B cell (primary cell): ENCODE measurements at regions not wholly inside any gene's neighbourhood (a gene's known extent, or its start where the extent isn't known, plus 50 kb on each side); places are given as distances from the start of the nearest gene placed in this dataset.

Source experiments
- ATAC-seq: fragments of 200-7000 bp; cut with Tn5 transposase; one replicate; pipeline ENCODE4 v1.10.0; 2021; ENCODE audit warnings: low read depth, mild to moderate bottlenecking, moderate number of reproducible peaks, moderate library complexity
- CTCF ChIA-PET: fragments of 350-600 bp; sonication (Branson Sonifier 250); formaldehyde crosslinking; loops from one replicate; lab custom pipeline; 2021; ENCODE audit warnings: antibody characterized with exemption, inconsistent platforms; lab: Charles Lee
- POLR2A ChIA-PET: fragments of 350-600 bp; sonication (Branson Sonifier 250); formaldehyde crosslinking; loops from one replicate; lab custom pipeline; 2021; ENCODE audit warnings: antibody characterized with exemption; lab: Charles Lee
- DNase-seq: peaks from one replicate; pipeline ENCODE4 v3.0.0; 2013
- H2AFZ ChIP-seq: 2 replicates; pipeline ENCODE4 v1.6.1; 2012; ENCODE audit warnings: mild to moderate bottlenecking, low read depth, low read length; ENCODE audit not compliant: insufficient read depth, poor library complexity, severe bottlenecking
- H3K27ac ChIP-seq, 2 donors: 1 replicate in 1 of 2; 2 replicates in 1 of 2; pipeline ENCODE4 v1.5.1; 2012 to 2013; ENCODE audit warnings: low read length in 2 of 2, mild to moderate bottlenecking in 2 of 2, moderate library complexity in 1 of 2
- H3K27me3 ChIP-seq, 4 experiments: fragments of 200-600 bp in 1 of 4; sonication (generic) in 1 of 4; replicated peaks in 1 of 4; 1 replicate in 2 of 4; 2 replicates in 2 of 4; pipeline versions ENCODE4 v1.6.1 to v1.7.0; 2013 to 2016; ENCODE audit warnings: low read length in 3 of 4, mild to moderate bottlenecking in 2 of 4, mixed read lengths in 1 of 4, moderate library complexity in 1 of 4; ENCODE audit not compliant: insufficient read depth in 4 of 4, control insufficient read depth in 3 of 4; ENCODE audit errors: control extremely low read depth in 1 of 4
- H3K36me3 ChIP-seq, 2 experiments: replicated peaks in 1 of 2; 1 replicate in 1 of 2; 2 replicates in 1 of 2; pipeline versions ENCODE4 v1.6.1 to v1.7.1; 2013; ENCODE audit warnings: low read length in 1 of 2; ENCODE audit not compliant: insufficient read depth in 2 of 2, control insufficient read depth in 1 of 2; ENCODE audit errors: control extremely low read depth in 1 of 2, extremely low read depth in 1 of 2
- H3K4me1 ChIP-seq, 2 donors: fragments of 200-600 bp in 1 of 2; sonication (generic) in 1 of 2; 1 replicate in 1 of 2; 2 replicates in 1 of 2; pipeline versions ENCODE4 v1.5.1 to v1.6.1; 2013 to 2017; ENCODE audit warnings: low read length in 2 of 2; ENCODE audit not compliant: control insufficient read depth in 2 of 2, insufficient read depth in 2 of 2
- H3K4me2 ChIP-seq: replicated peaks from 2 replicates; pipeline ENCODE3; 2012; ENCODE audit warnings: mild to moderate bottlenecking, low read depth, low read length; ENCODE audit not compliant: poor library complexity, severe bottlenecking
- H3K4me3 ChIP-seq, 5 experiments: fragments of 200-600 bp in 1 of 5; sonication (generic) in 1 of 5; 1 replicate in 3 of 5; 2 replicates in 2 of 5; pipeline versions ENCODE4 v1.5.1 to v1.7.0; 2011 to 2016; ENCODE audit warnings: low read length in 4 of 5, mild to moderate bottlenecking in 4 of 5, low read depth in 2 of 5, control low read depth in 1 of 5, moderate library complexity in 1 of 5; ENCODE audit not compliant: insufficient read depth in 1 of 5; ENCODE audit errors: control extremely low read depth in 1 of 5, extremely low read depth in 1 of 5
- H3K79me2 ChIP-seq: fragments of 200-600 bp; sonication (generic); one replicate; pipeline ENCODE4 v1.6.0; 2016; ENCODE audit warnings: low read length; ENCODE audit not compliant: control insufficient read depth, insufficient read depth
- H3K9ac ChIP-seq: fragments of 200-600 bp; sonication (generic); 2 replicates; pipeline ENCODE4 v1.6.1; 2017; ENCODE audit warnings: mild to moderate bottlenecking, low read length, moderate library complexity
- H3K9me3 ChIP-seq, 3 donors: one replicate each; pipeline versions ENCODE4 v1.6.1 to v1.7.1; 2013; ENCODE audit warnings: low read length in 2 of 3; ENCODE audit not compliant: control insufficient read depth in 2 of 3, insufficient read depth in 1 of 3; ENCODE audit errors: control extremely low read depth in 1 of 3
- H4K20me1 ChIP-seq: 2 replicates; pipeline ENCODE4 v1.6.0; 2012; ENCODE audit warnings: mild to moderate bottlenecking, low read length; ENCODE audit not compliant: insufficient read depth, control insufficient read depth, poor library complexity, severe bottlenecking
- H3K27ac Mint-ChIP-seq: one replicate; pipeline ENCODE4 v1.8.0; 2021; ENCODE audit warnings: mixed read lengths
- H3K27me3 Mint-ChIP-seq: one replicate; pipeline ENCODE4 v1.8.0; 2021; ENCODE audit warnings: mixed read lengths
- H3K4me1 Mint-ChIP-seq: one replicate; pipeline ENCODE4 v1.8.0; 2021; ENCODE audit warnings: mixed read lengths
- H3K4me3 Mint-ChIP-seq: one replicate; pipeline ENCODE4 v1.8.0; 2021; ENCODE audit warnings: mixed read lengths
- H3K9me3 Mint-ChIP-seq: one replicate; pipeline ENCODE4 v1.8.0; 2022; ENCODE audit warnings: mixed read lengths; ENCODE audit not compliant: insufficient read depth
- EZH2 ChIP-seq: IDR thresholded peaks from 2 replicates; pipeline ENCODE4 v1.6.1; 2012; ENCODE audit warnings: borderline replicate concordance, low read depth, mild to moderate bottlenecking, moderate library complexity, low read length; ENCODE audit not compliant: insufficient read depth, poor library complexity, severe bottlenecking
- WGBS: methylation state at CpG from one replicate; pipeline ENCODE4 v1.1.5; 2013; ENCODE audit warnings: missing lambda C conversion rate; ENCODE audit not compliant: insufficient coverage; 5-methylcytosine and 5-hydroxymethylcytosine counted together
- intact Hi-C: fragments of 100-400 bp; cut with micrococcal nuclease; formaldehyde crosslinking; loops from one replicate; pipeline ENCODE4 v1.10.0; 2022
- TF ChIP-seq, protein P1 (sequence below): fragments of 200-600 bp; IDR thresholded peaks from one replicate; pipeline ENCODE4 v1.8.0; 2022; ENCODE audit warnings: antibody characterized with exemption, mild to moderate bottlenecking

GRCh38 chr4:137702512-137702911 lies 170.2 kb upstream of the PCDH18 start:
- H3K4me3 Mint-ChIP-seq: no peak overlapping the region
- no peak overlapping the region for H3K4me3 ChIP-seq
- H3K79me2 ChIP-seq: no peaks in the 10 kb centered on the region
- H3K4me1 Mint-ChIP-seq: no peaks in the 10 kb centered on the region
- no peak overlapping the region for H3K27ac ChIP-seq
- no peak overlapping the region for H3K27ac Mint-ChIP-seq
- no peak overlapping the region for H3K9ac ChIP-seq
- no peaks in the 10 kb centered on the region for H3K9me3 Mint-ChIP-seq
- H3K27me3 Mint-ChIP-seq: no peaks in the 10 kb centered on the region
- no peaks in the 10 kb centered on the region for H3K9me3 ChIP-seq
- H2AFZ ChIP-seq: no peak overlapping the region
- no peak for TF ChIP-seq EZH2
- TF ChIP-seq, protein P1, sequence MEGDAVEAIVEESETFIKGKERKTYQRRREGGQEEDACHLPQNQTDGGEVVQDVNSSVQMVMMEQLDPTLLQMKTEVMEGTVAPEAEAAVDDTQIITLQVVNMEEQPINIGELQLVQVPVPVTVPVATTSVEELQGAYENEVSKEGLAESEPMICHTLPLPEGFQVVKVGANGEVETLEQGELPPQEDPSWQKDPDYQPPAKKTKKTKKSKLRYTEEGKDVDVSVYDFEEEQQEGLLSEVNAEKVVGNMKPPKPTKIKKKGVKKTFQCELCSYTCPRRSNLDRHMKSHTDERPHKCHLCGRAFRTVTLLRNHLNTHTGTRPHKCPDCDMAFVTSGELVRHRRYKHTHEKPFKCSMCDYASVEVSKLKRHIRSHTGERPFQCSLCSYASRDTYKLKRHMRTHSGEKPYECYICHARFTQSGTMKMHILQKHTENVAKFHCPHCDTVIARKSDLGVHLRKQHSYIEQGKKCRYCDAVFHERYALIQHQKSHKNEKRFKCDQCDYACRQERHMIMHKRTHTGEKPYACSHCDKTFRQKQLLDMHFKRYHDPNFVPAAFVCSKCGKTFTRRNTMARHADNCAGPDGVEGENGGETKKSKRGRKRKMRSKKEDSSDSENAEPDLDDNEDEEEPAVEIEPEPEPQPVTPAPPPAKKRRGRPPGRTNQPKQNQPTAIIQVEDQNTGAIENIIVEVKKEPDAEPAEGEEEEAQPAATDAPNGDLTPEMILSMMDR: no peak
- no peaks in the 10 kb centered on the region for H3K27me3 ChIP-seq
- 55% methylated on average over 1 of the region's 2 CpGs for WGBS
- no peaks in the 10 kb centered on the region for H4K20me1 ChIP-seq
- POLR2A ChIA-PET: no interaction called here
- no peak overlapping the region for H3K4me2 ChIP-seq
- no peaks in the 10 kb centered on the region for H3K4me1 ChIP-seq
- H3K36me3 ChIP-seq: no peaks in the 10 kb centered on the region
- intact Hi-C loops: no loop called here
- CTCF ChIA-PET: no interaction called here
- DNase-seq (no peak), ATAC-seq (no peak)

DNA sequence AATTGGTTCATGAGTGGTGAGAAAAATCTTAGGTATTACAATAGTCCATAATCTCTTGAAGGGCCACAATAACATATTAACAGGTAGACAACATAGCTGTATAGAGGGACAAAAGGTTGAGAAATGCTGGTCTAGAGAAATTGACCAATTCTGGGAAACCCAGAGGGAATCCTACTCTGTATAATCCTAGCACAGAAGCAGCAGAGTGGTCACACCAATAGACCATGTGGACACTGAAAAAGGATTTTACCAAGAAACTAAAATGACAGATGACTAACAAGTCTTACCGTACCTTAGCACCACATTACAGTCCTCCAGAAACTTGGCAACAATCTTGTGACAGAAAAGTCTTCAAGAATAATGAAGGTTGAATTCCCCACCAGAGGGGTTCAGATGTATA lies 169.1 kb upstream of the PCDH18 start:
- Histone ChIP-seq H3K27me3 (no peaks in the 10 kb centered on the region), H3K9me3 (no peaks in the 10 kb centered on the region), H3K79me2 (no peaks in the 10 kb centered on the region), H3K4me2 (no peak overlapping the region), H4K20me1 (no peaks in the 10 kb centered on the region), H2AFZ (no peak overlapping the region), H3K36me3 (no peaks in the 10 kb centered on the region), H3K9ac (no peak overlapping the region), H3K4me3 (no peak overlapping the region), H3K4me1 (no peaks in the 10 kb centered on the region), H3K27ac (no peak overlapping the region)
- intact Hi-C loops: no loop called here
- Mint-ChIP-seq H3K9me3 (no peaks in the 10 kb centered on the region), H3K4me3 (no peak overlapping the region), H3K27me3 (no peaks in the 10 kb centered on the region), H3K4me1 (no peaks in the 10 kb centered on the region), H3K27ac (no peak overlapping the region)
- DNase-seq (no peak), ATAC-seq (no peak)
- POLR2A ChIA-PET: no interaction called here
- WGBS: no CpG with 5 or more reads among the region's 1 CpG
- CTCF ChIA-PET: no interaction called here
- no peak for TF ChIP-seq EZH2
- TF ChIP-seq, protein P1: no peak
